Calu3 (cell line): ENCODE measurements at regions not wholly inside any gene's neighbourhood (a gene's known extent, or its start where the extent isn't known, plus 50 kb on each side); places are given as distances from the start of the nearest gene placed in this dataset.
"Not testable (repeated sequence)": the region's sequence is repeated elsewhere in the genome, so short reads cannot be mapped to it uniquely, and the experiment has no call there.

ENCODE experiments used
- BruUV-seq: library from RNA; stranded (reverse); fragments of 400-500 nt; replicated peaks from 2 replicates; lab custom pipeline; 2021; lab: Mats Ljungman, UMichigan
- CTCF ChIA-PET: fragments of 300-600 bp; sonication (Branson Sonifier 250); formaldehyde crosslinking; loops from one replicate; lab custom pipeline; 2022; ENCODE audit warnings: antibody characterized with exemption; lab: Charles Lee
- DNase-seq: peaks from one replicate; pipeline ENCODE4 v3.0.0; 2022
- H3K27ac Mint-ChIP-seq: one replicate; pipeline ENCODE4 v1.8.0; 2022; ENCODE audit warnings: mixed read lengths; ENCODE audit not compliant: unreplicated experiment
- H3K27me3 Mint-ChIP-seq: one replicate; pipeline ENCODE4 v1.8.0; 2022; ENCODE audit warnings: mixed read lengths; ENCODE audit not compliant: unreplicated experiment
- H3K36me3 Mint-ChIP-seq: one replicate; pipeline ENCODE4 v1.8.0; 2022; ENCODE audit warnings: mild to moderate bottlenecking, moderate library complexity, mixed read lengths; ENCODE audit not compliant: insufficient read depth, unreplicated experiment
- H3K4me1 Mint-ChIP-seq: one replicate; pipeline ENCODE4 v1.8.0; 2022; ENCODE audit warnings: mild to moderate bottlenecking, low read depth, mixed read lengths; ENCODE audit not compliant: unreplicated experiment
- H3K4me3 Mint-ChIP-seq: one replicate; pipeline ENCODE4 v1.8.0; 2022; ENCODE audit warnings: mild to moderate bottlenecking, low read depth, moderate library complexity, mixed read lengths; ENCODE audit not compliant: unreplicated experiment
- H3K9me3 Mint-ChIP-seq: one replicate; pipeline ENCODE4 v1.8.0; 2022; ENCODE audit warnings: low read depth, mixed read lengths; ENCODE audit not compliant: unreplicated experiment
- intact Hi-C: fragments of 100-400 bp; cut with micrococcal nuclease; formaldehyde crosslinking; loops from one replicate; pipeline ENCODE4 v1.10.0; 2022; ENCODE audit not compliant: unreplicated experiment
- TF ChIP-seq, protein P1 (sequence below): fragments of 200-600 bp; IDR thresholded peaks from one replicate; pipeline ENCODE4 v1.8.0; 2022; ENCODE audit warnings: antibody characterized with exemption; ENCODE audit not compliant: unreplicated experiment

- H3K36me3 Mint-ChIP-seq = no peaks in the 10 kb centered on the region
- H3K27ac Mint-ChIP-seq = no peak overlapping the region
- BruUV-seq = no TSS peak
- TF ChIP-seq, protein P1, sequence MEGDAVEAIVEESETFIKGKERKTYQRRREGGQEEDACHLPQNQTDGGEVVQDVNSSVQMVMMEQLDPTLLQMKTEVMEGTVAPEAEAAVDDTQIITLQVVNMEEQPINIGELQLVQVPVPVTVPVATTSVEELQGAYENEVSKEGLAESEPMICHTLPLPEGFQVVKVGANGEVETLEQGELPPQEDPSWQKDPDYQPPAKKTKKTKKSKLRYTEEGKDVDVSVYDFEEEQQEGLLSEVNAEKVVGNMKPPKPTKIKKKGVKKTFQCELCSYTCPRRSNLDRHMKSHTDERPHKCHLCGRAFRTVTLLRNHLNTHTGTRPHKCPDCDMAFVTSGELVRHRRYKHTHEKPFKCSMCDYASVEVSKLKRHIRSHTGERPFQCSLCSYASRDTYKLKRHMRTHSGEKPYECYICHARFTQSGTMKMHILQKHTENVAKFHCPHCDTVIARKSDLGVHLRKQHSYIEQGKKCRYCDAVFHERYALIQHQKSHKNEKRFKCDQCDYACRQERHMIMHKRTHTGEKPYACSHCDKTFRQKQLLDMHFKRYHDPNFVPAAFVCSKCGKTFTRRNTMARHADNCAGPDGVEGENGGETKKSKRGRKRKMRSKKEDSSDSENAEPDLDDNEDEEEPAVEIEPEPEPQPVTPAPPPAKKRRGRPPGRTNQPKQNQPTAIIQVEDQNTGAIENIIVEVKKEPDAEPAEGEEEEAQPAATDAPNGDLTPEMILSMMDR = no peak
- intact Hi-C loops = no loop called here
- H3K27me3 Mint-ChIP-seq = peaks cover 10% of the 10 kb centered on the region
- DNase-seq = no peak
- H3K4me1 Mint-ChIP-seq = no peaks in the 10 kb centered on the region
- CTCF ChIA-PET = no interaction called here
- no peak overlapping the region for H3K4me3 Mint-ChIP-seq
- peaks cover 4% of the 10 kb centered on the region for H3K9me3 Mint-ChIP-seq
Measured at GRCh38 chr9:74172874-74173273, 324.3 kb upstream of the RORB start.

DNA sequence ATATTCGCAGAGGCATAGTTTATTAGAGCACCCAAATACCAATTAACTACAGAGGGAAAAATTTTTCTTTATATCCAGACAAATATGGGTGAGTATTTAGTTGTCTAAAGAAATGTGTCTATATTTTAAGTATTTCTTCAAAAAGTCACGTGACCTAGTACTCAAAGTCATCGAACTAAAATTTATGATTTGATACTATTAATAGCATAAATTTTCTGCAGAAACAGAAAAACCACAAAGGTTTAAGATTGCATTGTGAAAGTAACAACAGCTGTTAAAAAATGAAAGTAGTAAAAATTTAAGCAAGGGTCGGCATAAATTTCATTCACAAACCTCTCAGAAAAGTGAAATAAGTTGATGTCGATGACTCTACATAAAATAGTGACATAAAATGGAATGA is 323.9 kb upstream of the RORB start:
- Mint-ChIP-seq H3K27me3 (peaks cover 10% of the 10 kb centered on the region), H3K9me3 (peaks cover 4% of the 10 kb centered on the region), H3K4me1 (no peaks in the 10 kb centered on the region), H3K4me3 (no peak overlapping the region), H3K27ac (no peak overlapping the region), H3K36me3 (no peaks in the 10 kb centered on the region)
- intact Hi-C loops = no loop called here
- TF ChIP-seq, protein P1 = no peak
- no peak for DNase-seq
- no TSS peak for BruUV-seq
- CTCF ChIA-PET = no interaction called here

DNA sequence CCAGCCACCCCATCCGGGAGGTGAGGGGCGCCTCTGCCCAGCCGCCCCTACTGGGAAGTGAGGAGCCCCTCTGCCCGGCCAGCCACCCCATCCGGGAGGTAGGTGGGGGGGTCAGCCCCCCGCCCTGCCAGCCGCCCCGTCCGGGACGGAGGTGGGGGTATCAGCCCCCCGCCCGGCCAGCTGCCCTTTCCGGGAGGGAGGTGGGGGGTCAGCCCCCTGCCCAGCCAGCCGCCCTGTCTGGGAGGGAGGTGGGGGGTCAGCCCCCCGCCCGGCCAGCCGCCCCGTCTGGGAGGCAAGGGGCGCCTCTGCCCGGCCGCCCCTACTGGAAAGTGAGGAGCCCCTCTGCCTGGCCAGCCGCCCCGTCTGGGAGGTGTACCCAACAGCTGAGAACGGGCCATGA is 299.4 kb upstream of the RORB start:
- DNase-seq, H3K4me1 Mint-ChIP-seq, H3K36me3 Mint-ChIP-seq, intact Hi-C loops, H3K27me3 Mint-ChIP-seq, H3K4me3 Mint-ChIP-seq, CTCF ChIA-PET, H3K9me3 Mint-ChIP-seq, H3K27ac Mint-ChIP-seq, BruUV-seq: not testable (repeated sequence)

DNA sequence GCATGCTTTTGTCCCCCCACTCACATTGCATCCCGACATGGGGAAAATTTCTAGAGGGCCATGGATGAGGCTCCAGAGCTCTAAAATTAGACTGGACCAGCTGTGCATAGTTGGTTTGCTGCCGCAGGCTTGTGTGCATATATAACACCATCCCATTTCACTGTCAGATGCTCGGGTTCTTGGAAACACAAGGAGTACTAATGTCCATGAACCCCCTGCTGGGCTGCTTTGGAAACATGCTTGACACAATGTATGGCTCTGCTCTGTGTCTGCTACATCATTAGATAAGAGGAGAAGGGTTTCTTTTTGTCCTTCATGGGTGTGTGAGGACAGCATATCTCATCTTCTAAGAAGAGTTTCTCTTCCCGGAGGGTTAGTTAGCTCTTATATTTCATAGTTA is 292.1 kb upstream of the RORB start:
- intact Hi-C loops = no loop called here
- TF ChIP-seq, protein P1 = no peak
- no peak overlapping the region for H3K4me3 Mint-ChIP-seq
- no TSS peak for BruUV-seq
- no peaks in the 10 kb centered on the region for H3K27me3 Mint-ChIP-seq
- H3K4me1 Mint-ChIP-seq = no peaks in the 10 kb centered on the region
- no peaks in the 10 kb centered on the region for H3K36me3 Mint-ChIP-seq
- H3K9me3 Mint-ChIP-seq = no peaks in the 10 kb centered on the region
- CTCF ChIA-PET = no interaction called here
- no peak for DNase-seq
- no peak overlapping the region for H3K27ac Mint-ChIP-seq

DNA sequence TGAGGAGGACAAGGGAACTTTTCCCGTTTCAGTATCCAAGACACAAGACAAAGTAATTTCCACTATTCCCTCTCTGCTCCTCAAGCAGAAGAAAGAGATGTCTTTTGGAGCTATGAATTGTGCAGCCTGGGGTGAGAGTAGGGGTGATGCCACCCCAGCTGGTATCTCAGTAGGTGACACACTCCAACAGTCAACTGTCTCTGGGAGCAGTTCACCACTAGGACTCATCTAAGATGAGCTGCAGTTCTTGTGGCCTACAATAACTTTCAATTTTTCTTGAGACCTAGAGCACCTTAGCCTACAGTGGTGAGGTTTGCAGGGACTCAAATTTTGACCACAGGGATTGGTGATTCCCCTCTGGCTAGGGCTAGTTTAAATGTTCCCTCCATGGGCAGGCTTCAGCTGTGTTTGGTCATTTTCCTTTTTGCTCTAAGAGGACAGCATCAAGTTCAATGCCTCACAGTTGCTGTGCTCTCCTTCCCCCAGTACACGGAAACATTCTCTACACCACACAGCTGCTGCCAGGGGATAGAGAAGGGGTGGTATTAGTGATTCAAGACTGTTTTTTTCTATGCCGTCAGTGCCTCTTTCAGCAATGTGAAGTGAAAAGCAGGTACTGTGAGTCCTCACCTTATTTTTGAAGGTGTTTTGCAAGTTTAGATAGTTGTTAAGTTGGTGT is 278.6 kb upstream of the RORB start:
- Mint-ChIP-seq H3K9me3 (peaks cover 6% of the 10 kb centered on the region), H3K27ac (no peak overlapping the region), H3K27me3 (no peaks in the 10 kb centered on the region), H3K4me1 (no peaks in the 10 kb centered on the region), H3K4me3 (no peak overlapping the region), H3K36me3 (no peaks in the 10 kb centered on the region)
- CTCF ChIA-PET = no interaction called here
- no TSS peak for BruUV-seq
- intact Hi-C loops = no loop called here
- no peak for DNase-seq
- TF ChIP-seq, protein P1 = no peak
